HG03025 (cell line): ENCODE measurements at regions not wholly inside any gene's neighbourhood (a gene's known extent, or its start where the extent isn't known, plus 50 kb on each side); places are given as distances from the start of the nearest gene placed in this dataset.

Source experiments
- ATAC-seq: cut with Tn5 transposase; IDR thresholded peaks from one replicate; pipeline ENCODE4 v1.9.1; 2021; ENCODE audit warnings: mild to moderate bottlenecking, moderate library complexity; ENCODE audit not compliant: unreplicated experiment, low FRiP score

- no peak for ATAC-seq
Observed at GRCh38 chr10:124231168-124232155, 138.1 kb upstream of the CHST15 start.

DNA sequence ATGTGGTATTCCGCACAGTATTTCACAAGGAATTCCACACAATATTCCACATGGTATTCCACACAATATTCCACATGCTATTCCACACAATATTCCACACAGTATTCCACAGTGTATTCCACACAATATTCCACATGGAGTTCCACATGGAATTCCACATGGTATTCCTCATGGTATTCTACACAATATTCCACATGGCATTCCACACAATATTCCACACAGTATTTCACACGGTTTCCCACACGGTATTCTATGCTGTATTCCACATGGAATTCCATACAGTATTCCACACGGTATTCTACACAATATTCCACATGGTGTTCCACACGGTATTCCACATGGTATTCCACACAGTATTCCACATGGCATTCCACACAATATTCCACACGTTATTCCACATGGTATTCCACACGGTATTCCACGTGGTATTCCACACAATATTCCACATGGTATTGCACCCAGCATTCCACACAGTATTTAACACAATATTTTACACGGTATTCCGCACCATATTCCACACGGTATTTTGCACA, 137.3 kb upstream of the CHST15 start:
- no peak for ATAC-seq

DNA sequence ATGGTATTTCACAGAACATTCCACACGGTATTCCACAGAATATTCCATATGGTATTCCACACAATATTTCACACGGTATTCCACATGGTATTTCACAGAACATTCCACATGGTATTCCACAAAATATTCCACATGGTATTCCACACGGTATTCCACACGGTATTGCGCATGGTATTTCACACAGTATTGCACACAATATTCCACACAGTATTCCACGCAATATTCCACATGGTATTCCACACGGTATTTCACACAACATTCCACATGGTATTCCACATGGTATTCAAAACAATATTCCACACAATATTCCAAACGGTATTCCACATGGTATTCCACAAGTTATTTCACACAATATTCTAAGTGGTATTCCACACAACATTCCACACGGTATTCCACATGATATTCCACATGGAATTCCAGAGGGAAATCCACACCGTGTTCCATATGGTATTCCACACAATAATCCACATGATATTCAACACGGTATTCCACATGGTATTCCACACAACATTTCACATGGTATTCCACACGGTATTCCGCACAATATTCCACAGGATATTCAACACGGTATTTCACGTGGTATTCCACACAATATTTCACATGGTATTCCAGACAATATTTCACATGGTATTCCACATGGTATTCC, 136.7 kb upstream of the CHST15 start:
- ATAC-seq: no peak

DNA sequence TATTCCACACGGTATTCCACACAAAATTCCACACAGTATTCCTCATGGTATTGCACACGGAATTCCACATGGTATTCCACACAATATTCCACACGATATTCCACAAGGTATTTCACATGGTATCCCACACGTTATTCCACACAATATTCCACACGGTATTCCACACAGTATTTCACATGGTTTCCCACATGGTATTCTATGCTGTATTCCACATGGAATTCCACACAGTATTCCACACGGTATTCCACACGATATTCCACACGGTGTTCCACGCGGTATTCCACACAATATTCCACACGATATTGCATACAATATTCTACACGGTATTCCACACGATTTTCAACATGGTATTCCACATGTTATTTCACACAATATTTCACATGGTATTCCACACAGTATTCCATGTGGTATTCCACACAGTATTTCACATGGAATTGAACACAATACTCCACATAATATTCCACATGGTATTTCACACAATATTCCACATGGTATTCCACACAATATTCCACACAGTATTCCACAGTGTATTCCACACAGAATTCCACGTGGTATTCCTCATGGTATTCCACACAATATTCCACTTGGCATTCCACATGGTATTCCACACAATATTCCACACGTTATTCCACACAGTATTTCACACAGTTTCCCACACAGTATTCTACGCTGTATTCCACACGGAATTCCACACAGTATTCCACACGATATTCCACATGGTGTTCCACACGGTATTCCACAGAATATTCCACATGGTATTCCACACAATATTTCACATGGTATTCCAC, 136.0 kb upstream of the CHST15 start:
- ATAC-seq: no peak

GRCh38 chr10:124228471-124228870, 135.1 kb upstream of the CHST15 start:
- no peak for ATAC-seq

- no peak for ATAC-seq
Observed at GRCh38 chr10:124227988-124228387, 134.6 kb upstream of the CHST15 start.

DNA sequence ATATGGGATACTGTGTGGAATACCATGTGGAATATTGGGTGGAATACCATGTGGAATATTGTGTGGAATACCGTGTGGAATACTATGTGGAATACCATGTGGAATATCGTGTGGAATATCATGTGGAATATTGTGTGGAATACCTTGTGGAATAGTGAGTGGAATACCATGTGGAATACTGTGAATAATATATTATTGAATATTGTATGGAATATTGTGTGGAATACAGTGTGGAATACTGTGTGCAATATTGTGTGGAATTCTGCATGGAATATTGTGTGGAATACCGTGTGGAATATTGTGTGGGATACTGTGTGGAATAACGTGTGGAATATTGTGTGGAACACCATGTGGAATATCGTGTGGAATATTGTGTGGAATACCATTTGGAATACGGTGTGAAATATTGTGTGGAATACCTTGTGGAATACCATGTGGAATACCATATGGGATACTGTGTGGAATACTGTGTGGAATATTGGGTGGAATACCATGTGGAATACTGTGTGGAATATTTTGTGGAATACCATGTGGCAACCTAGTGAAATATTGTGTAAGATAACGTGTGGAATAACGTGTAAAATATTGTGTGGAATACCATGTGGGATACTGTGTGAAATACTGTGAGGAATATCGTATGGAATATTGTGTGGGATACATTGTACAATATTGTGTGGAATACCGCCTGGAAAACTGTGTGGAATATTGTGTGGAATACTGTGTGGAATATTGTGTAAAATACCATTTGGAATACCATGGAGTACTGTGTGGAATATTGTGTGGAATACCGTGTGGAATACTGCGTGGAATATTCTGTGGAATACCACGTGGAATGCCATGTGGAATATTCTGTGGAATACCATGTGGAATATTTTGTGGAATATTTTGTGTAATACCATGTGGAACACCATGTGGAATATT, 133.9 kb upstream of the CHST15 start:
- no peak for ATAC-seq

DNA sequence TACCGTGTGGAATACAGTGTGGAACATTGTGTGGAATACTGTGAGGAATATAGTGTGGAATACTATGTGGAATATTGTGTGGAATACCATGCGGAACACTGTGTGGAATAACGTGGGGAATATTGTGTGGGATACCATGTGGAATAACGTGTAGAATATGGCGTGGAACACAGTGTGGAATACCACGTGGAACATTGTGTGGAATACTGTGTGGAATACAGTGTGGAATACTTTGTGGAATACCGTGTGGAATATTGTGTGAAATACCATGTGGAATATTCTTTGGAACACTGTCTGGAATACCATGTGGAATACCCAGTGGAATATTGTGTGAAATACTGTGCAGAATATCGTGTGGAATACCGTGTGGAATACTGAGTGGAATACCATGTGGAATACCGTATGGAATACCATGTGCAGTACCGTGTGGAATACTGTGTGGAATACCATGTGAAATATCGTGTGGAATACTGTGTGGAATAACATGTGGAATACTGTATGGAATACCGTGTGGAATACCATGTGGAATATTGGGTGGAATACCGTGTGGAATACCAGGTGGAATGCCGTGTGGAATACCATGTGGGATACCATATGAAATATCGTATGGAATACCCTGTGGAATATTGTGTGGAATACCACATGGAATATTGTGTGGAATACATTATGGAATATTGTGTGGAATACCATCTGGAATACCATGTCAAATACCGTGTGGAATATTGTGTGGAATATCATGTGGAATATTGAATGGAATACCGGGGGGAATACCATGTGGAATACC, 133.1 kb upstream of the CHST15 start:
- no peak for ATAC-seq

DNA sequence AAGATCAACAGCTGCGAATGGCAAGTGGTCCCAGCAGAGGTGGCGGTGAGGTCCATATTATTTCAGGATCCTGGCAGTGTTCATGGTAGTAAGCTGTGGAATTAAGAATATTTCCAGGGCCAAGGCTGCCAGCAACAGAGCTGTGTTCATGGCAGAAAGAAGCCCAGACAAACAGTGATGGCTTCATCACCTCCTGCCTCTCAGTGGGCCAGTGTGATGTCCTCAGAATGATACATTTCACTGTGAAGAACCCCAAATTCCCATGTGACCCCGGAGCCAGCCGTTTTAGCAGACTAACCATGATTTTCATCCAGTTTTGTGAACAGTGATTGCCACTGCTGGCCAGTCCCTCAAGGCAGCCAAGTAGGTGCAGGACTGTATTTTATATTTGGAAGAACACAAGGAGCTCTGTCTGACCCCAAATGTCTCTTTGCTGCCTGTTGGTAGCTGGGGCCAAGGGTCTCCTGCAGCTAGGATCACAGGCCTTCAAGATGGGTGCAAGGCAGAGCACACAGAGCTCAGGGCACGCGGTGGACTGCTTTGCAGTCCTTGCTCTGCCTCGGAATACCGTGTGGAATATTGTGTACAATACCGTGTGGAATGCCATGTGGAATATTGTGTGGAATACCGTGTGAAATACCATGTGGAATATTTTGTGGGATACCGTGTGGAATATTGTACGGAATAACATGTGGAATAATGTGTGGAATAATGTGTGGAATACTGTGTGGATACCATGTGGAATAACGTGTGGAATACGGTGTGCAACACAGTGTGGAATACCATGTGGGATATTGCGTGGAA, 132.3 kb upstream of the CHST15 start:
- ATAC-seq: no peak

DNA sequence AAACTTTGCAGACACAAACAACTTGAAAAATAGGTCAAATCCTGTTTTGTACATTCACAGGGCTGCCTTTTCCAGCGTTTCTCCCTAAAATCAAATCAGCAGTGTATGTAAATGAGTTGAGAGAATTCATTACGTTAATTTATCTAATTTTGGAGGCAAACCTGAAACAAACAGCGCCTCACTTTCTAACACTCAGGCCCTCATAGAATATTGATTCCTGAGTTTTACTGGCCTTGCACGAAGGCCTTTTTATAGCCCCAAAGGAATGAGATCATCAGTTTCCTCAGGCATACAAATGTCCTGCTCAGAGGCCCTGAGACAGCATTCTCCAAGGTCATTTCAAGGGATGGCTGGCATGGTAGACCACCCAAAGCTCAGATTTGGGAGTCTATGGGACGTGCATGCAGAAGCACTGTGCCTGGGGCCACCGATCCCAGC, 131.7 kb upstream of the CHST15 start:
- ATAC-seq: no peak

DNA sequence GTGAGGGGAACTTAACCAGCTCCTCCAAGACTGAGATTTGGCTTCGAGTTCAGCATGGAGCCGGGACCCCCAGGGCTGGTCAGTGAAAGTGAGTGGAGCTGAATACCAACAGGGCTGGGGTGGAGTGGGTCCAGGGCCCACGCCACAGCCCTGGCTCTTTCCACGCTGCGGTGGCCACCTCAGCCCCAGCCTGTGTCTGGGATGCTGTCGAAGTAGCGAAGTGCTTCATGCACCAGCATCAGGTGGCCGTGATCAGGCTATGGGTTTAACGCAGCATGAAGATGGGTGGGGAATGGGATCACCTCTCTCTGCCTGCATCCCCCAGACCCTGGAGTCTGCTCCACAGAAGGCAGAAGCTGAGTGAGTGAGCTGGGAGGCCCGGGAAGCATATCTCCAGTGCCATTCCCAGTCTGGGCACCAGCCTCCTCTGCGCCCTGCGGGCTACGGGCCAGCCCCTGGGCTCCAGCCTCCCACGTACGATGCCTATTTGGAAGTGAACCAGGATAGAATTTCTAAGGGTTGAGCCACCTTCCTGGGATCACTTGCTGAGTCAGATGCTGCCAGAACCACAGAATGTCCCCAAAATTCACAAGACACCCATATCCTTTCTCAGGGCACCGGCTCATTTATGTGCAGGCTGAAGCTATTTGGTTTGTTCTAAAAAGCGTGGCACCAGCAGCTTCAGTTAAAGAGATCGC, 131.1 kb upstream of the CHST15 start:
- ATAC-seq: no peak

DNA sequence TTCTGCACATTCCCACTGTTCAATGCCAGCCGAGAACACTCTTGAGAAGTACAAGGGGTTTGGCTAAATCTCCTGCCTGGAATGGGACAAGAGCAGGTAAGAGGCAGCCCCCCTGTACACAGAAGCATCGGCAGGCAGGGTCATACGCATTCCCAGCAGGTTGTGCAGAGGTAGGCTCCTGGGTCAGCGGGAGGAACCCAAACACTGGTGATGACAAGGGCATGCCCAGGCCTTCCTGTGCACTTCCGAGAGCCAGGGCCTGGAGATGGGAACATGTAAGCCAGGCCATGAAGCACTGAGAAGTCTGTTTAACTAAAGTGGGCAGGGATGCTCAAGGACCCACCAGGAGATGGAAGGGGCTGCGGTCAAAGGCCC, 130.3 kb upstream of the CHST15 start:
- ATAC-seq: no peak

GRCh38 chr10:124222988-124223710, 129.8 kb upstream of the CHST15 start:
- no peak for ATAC-seq

DNA sequence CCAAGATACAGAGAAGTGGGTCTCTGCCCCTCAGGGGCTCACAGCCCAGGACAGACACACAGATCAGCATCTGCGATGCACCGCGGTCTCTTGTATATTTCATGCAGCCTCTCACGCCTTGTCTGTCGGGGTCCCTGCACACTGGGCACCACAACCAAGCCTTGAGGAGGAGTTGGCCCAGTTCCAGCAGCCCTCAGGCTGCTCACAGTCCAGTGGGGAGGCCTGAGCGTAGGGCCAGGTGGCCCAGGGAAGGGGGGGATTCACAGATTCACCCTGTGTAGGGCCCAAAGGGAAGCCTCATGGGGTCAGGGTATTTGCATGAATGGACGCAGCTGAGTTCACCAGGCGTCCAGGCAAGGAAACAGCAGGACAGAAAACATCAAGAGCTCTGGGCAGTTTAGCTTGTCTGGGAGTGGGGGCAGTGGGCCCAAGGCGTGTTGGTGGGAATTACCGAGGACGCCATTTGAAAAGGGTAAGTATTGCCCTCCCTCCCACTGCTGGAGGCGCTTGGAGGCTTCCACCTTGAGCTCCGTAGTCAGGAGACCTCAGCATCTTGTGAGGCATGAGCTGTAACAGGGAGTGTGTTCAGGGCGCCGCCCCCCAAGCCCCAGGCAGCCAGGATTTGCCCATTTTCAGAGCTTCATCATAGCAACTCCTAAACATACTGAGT, 129.1 kb upstream of the CHST15 start:
- ATAC-seq: no peak

GRCh38 chr10:124221356-124222317, 128.2 kb upstream of the CHST15 start:
- peak; percentile 51 for ATAC-seq
